IMR-90 (cell line): ENCODE measurements at regions not wholly inside any gene's neighbourhood (a gene's known extent, or its start where the extent isn't known, plus 50 kb on each side); places are given as distances from the start of the nearest gene placed in this dataset.

ENCODE experiments used
- ATAC-seq: fragments of 200-7000 bp; cut with Tn5 transposase; 2 replicates; pipeline ENCODE4 v1.9.1; 2020; ENCODE audit warnings: low read depth, mild to moderate bottlenecking, moderate library complexity
- BruUV-seq: library from RNA; stranded (reverse); fragments of 400-500 nt; replicated peaks from 2 replicates; lab custom pipeline; 2021; lab: Mats Ljungman, UMichigan
- CTCF ChIA-PET: fragments of 300-600 bp; formaldehyde crosslinking; extraction: SDS; loops from one replicate; lab custom pipeline; 2021; ENCODE audit warnings: antibody characterized with exemption; lab: Yijun Ruan, JAX
- POLR2A ChIA-PET: fragments of 300-600 bp; sonication (Branson Sonifier 250); formaldehyde crosslinking; loops from one replicate; lab custom pipeline; 2022; ENCODE audit warnings: antibody characterized with exemption; ENCODE audit not compliant: unreplicated experiment; lab: Charles Lee
- DNase-seq: peaks from one replicate; pipeline ENCODE4 v3.0.0; 2013
- H2AFZ ChIP-seq: replicated peaks from 2 replicates; pipeline ENCODE3; 2013; ENCODE audit warnings: low read length, mild to moderate bottlenecking; ENCODE audit not compliant: poor library complexity
- H2AK5ac ChIP-seq: 2 replicates; pipeline ENCODE4 v1.6.1; 2013; ENCODE audit warnings: low read depth, low read length, inconsistent platforms
- H2AK9ac ChIP-seq: replicated peaks from 2 replicates; pipeline ENCODE3; 2013; ENCODE audit warnings: mild to moderate bottlenecking, low read depth, low read length, moderate library complexity; ENCODE audit not compliant: poor library complexity
- H2BK120ac ChIP-seq: 2 replicates; pipeline ENCODE4 v1.6.1; 2013; ENCODE audit warnings: low read depth, low read length, inconsistent platforms
- H2BK15ac ChIP-seq: 3 replicates; pipeline ENCODE4 v1.6.1; 2013; ENCODE audit warnings: low read depth, low read length, inconsistent platforms
- H2BK20ac ChIP-seq: 2 replicates; pipeline ENCODE4 v1.6.1; 2013; ENCODE audit warnings: low read depth, mild to moderate bottlenecking, inconsistent platforms, low read length, moderate library complexity
- H2BK5ac ChIP-seq: 2 replicates; pipeline ENCODE4 v1.6.1; 2013; ENCODE audit warnings: mild to moderate bottlenecking, low read depth, low read length, inconsistent platforms; ENCODE audit not compliant: poor library complexity, severe bottlenecking
- H3K14ac ChIP-seq: replicated peaks from 2 replicates; pipeline ENCODE4 v1.6.1; 2013; ENCODE audit warnings: low read depth, low read length, inconsistent platforms
- H3K18ac ChIP-seq: 2 replicates; pipeline ENCODE4 v1.6.1; 2013; ENCODE audit warnings: low read depth, low read length, control low read depth
- H3K23ac ChIP-seq: 2 replicates; pipeline ENCODE4 v1.6.1; 2013; ENCODE audit warnings: low read depth, low read length, inconsistent platforms
- H3K27ac ChIP-seq: 2 replicates; pipeline ENCODE4 v1.5.1; 2013; ENCODE audit warnings: mild to moderate bottlenecking, control low read depth, low read length; ENCODE audit not compliant: insufficient read depth
- H3K27me3 ChIP-seq: 2 replicates; pipeline ENCODE4 v1.6.1; 2013; ENCODE audit warnings: low read length; ENCODE audit not compliant: control insufficient read depth, insufficient read depth
- H3K36me3 ChIP-seq: 2 replicates; pipeline ENCODE4 v1.6.1; 2013; ENCODE audit warnings: low read length, mixed read lengths; ENCODE audit not compliant: control insufficient read depth, insufficient read depth
- H3K4ac ChIP-seq: 2 replicates; pipeline ENCODE4 v1.6.1; 2013; ENCODE audit warnings: low read depth, low read length, inconsistent platforms
- H3K4me1 ChIP-seq: 2 replicates; pipeline ENCODE4 v1.6.1; 2013; ENCODE audit warnings: low read length, mixed read lengths; ENCODE audit not compliant: control insufficient read depth, insufficient read depth
- H3K4me2 ChIP-seq: 2 replicates; pipeline ENCODE4 v1.6.1; 2013; ENCODE audit warnings: low read depth, mild to moderate bottlenecking, control low read depth, low read length, moderate library complexity
- H3K4me3 ChIP-seq: 2 replicates; pipeline ENCODE4 v1.5.1; 2013; ENCODE audit warnings: low read depth, mild to moderate bottlenecking, control low read depth, low read length, moderate library complexity; ENCODE audit not compliant: insufficient read depth
- H3K56ac ChIP-seq: 2 replicates; pipeline ENCODE4 v1.6.1; 2013; ENCODE audit warnings: low read length, inconsistent platforms; ENCODE audit not compliant: insufficient read depth; ENCODE audit errors: extremely low read depth
- H3K79me1 ChIP-seq, 2 experiments: 2 replicates each; pipeline ENCODE4 v1.6.1; 2013; ENCODE audit warnings: low read length in 2 of 2, inconsistent platforms in 1 of 2, low read depth in 1 of 2
- H3K9ac ChIP-seq: 2 replicates; pipeline ENCODE4 v1.6.1; 2013; ENCODE audit warnings: low read depth, low read length, control low read depth
- H3K9me1 ChIP-seq: 2 replicates; pipeline ENCODE4 v1.6.1; 2013; ENCODE audit warnings: low read length, inconsistent platforms; ENCODE audit not compliant: insufficient read depth
- H3K9me3 ChIP-seq: 2 replicates; pipeline ENCODE4 v1.6.1; 2013; ENCODE audit warnings: low read length; ENCODE audit not compliant: control insufficient read depth, insufficient read depth
- H4K20me1 ChIP-seq: 2 replicates; pipeline ENCODE4 v1.6.1; 2013; ENCODE audit warnings: low read length, inconsistent platforms; ENCODE audit not compliant: insufficient read depth
- H4K5ac ChIP-seq: 2 replicates; pipeline ENCODE4 v1.6.1; 2013; ENCODE audit warnings: mild to moderate bottlenecking, low read depth, low read length, control low read depth
- H4K8ac ChIP-seq, 2 experiments: 2 replicates each; pipeline ENCODE4 v1.6.1; 2013; ENCODE audit warnings: low read depth in 2 of 2, low read length in 2 of 2, control low read depth in 1 of 2, inconsistent platforms in 1 of 2
- H4K91ac ChIP-seq: 2 replicates; pipeline ENCODE4 v1.6.1; 2013; ENCODE audit warnings: low read depth, low read length, inconsistent platforms; ENCODE audit not compliant: insufficient read depth
- BHLHE40 ChIP-seq: fragments of 150-350 bp; IDR thresholded peaks from 2 replicates; pipeline ENCODE4 v1.6.1; 2016; ENCODE audit warnings: mild to moderate bottlenecking, low read depth, low read length
- CEBPB ChIP-seq: IDR thresholded peaks from 2 replicates; pipeline ENCODE4 v1.6.1; 2012; ENCODE audit warnings: low read depth, low read length, improper control_type of control experiment
- CHD1 ChIP-seq: IDR thresholded peaks from 2 replicates; pipeline ENCODE4 v1.6.1; 2012; ENCODE audit warnings: low read depth, low read length, improper control_type of control experiment
- CTCF ChIP-seq: conservative IDR thresholded peaks from 2 replicates; pipeline ENCODE4 v1.5.1; 2012; ENCODE audit warnings: mild to moderate bottlenecking, low read depth, low read length, improper control_type of control experiment
- ELK1 ChIP-seq: fragments of 150-350 bp; IDR thresholded peaks from 2 replicates; pipeline ENCODE4 v1.6.1; 2016; ENCODE audit warnings: low read depth, mild to moderate bottlenecking, low read length, moderate library complexity, borderline replicate concordance
- FOS ChIP-seq: fragments of 150-350 bp; IDR thresholded peaks from 2 replicates; pipeline ENCODE4 v1.6.1; 2016; ENCODE audit warnings: low read depth, low read length
- MAFK ChIP-seq: IDR thresholded peaks from 2 replicates; pipeline ENCODE4 v1.6.1; 2012; ENCODE audit warnings: low read depth, low read length, improper control_type of control experiment
- MAZ ChIP-seq: IDR thresholded peaks from 2 replicates; pipeline ENCODE4 v1.6.1; 2012; ENCODE audit warnings: low read depth, mild to moderate bottlenecking, low read length, improper control_type of control experiment, moderate library complexity, borderline replicate concordance
- MXI1 ChIP-seq: IDR thresholded peaks from 2 replicates; pipeline ENCODE4 v1.6.1; 2012; ENCODE audit warnings: low read depth, mild to moderate bottlenecking, low read length, moderate library complexity, borderline replicate concordance
- NFE2L2 ChIP-seq: fragments of 150-350 bp; IDR thresholded peaks from 2 replicates; pipeline ENCODE4 v1.6.1; 2016; ENCODE audit warnings: low read depth, mild to moderate bottlenecking, low read length
- POLR2A ChIP-seq: IDR thresholded peaks from 2 replicates; pipeline ENCODE4 v1.6.1; 2012; ENCODE audit warnings: mild to moderate bottlenecking, low read depth, low read length
- RAD21 ChIP-seq: IDR thresholded peaks from 2 replicates; pipeline ENCODE4 v1.6.1; 2012; ENCODE audit warnings: low read length, improper control_type of control experiment
- RCOR1 ChIP-seq: IDR thresholded peaks from 2 replicates; pipeline ENCODE4 v1.6.1; 2012; ENCODE audit warnings: mild to moderate bottlenecking, low read length, improper control_type of control experiment; ENCODE audit not compliant: insufficient replicate concordance
- RFX5 ChIP-seq: IDR thresholded peaks from 2 replicates; pipeline ENCODE4 v1.8.0; 2012; ENCODE audit warnings: low read depth, mild to moderate bottlenecking, low read length, moderate library complexity
- SMC3 ChIP-seq: fragments of 150-350 bp; IDR thresholded peaks from 2 replicates; pipeline ENCODE4 v1.6.1; 2016; ENCODE audit warnings: low read depth, mild to moderate bottlenecking, antibody characterized with exemption, low read length, moderate library complexity
- USF2 ChIP-seq: fragments of 150-350 bp; IDR thresholded peaks from 2 replicates; pipeline ENCODE4 v1.6.1; 2017; ENCODE audit warnings: mild to moderate bottlenecking, antibody characterized with exemption, low read length, low read depth
- WGBS, 2 experiments: methylation state at CpG; one replicate each; pipeline versions ENCODE4 v1.1.5 to v1.1.7; 2013; ENCODE audit warnings: missing lambda C conversion rate in 2 of 2; ENCODE audit not compliant: insufficient read length in 1 of 2; ENCODE audit errors: extremely low coverage in 2 of 2; 5-methylcytosine and 5-hydroxymethylcytosine counted together
- dilution Hi-C: fragments of 300-500 bp; cut with HindIII; formaldehyde crosslinking; loops from one replicate; pipeline ENCODE4 v1.14.3; 2018; ENCODE audit warnings: low sequenced_read_pairs; ENCODE audit not compliant: unreplicated experiment
- in situ Hi-C: fragments of 300-500 bp; cut with MboI; formaldehyde crosslinking; loops from 3 replicates; pipeline ENCODE4 v1.14.3; 2019; ENCODE audit warnings: low sequenced_read_pairs, inconsistent platforms, mixed read lengths
- intact Hi-C: fragments of 100-400 bp; cut with micrococcal nuclease; formaldehyde crosslinking; loops from 2 replicates; pipeline ENCODE4 v1.10.0; 2022

- H4K20me1 ChIP-seq: no peaks in the 10 kb centered on the region
- H3K18ac ChIP-seq: no peak overlapping the region
- in situ Hi-C loops (no loop called here), dilution Hi-C loops (no loop called here), intact Hi-C loops (no loop called here)
- no peaks in the 10 kb centered on the region for H3K4me1 ChIP-seq
- ATAC-seq (no peak), DNase-seq (no peak)
- TF ChIP-seq POLR2A: no peak
- TF ChIP-seq FOS: no peak
- no peak for TF ChIP-seq RAD21
- TF ChIP-seq MXI1: no peak
- no peak for TF ChIP-seq RCOR1
- TF ChIP-seq NFE2L2: no peak
- no peak for TF ChIP-seq CTCF
- no peak for TF ChIP-seq CEBPB
- TF ChIP-seq ELK1: no peak
- TF ChIP-seq CHD1: no peak
- no peak for TF ChIP-seq BHLHE40
- no peak for TF ChIP-seq USF2
- TF ChIP-seq SMC3: no peak
- TF ChIP-seq MAZ: no peak
- no peak for TF ChIP-seq MAFK
- no peak for TF ChIP-seq RFX5
- no CpG with 5 or more reads among the region's 2 CpGs for WGBS, 2 experiments
- no TSS peak for BruUV-seq
- H4K8ac ChIP-seq: no peak overlapping the region
- H2AK5ac ChIP-seq: no peak overlapping the region
- H2BK120ac ChIP-seq: no peak overlapping the region
- no peak overlapping the region for H3K23ac ChIP-seq
- no peak overlapping the region for H2BK20ac ChIP-seq
- ChIA-PET POLR2A (no interaction called here), CTCF (no interaction called here)
- H3K79me1 ChIP-seq: no peaks in the 10 kb centered on the region
- H3K4me3 ChIP-seq: no peak overlapping the region
- no peak overlapping the region for H3K4me2 ChIP-seq
- no peak overlapping the region for H2BK15ac ChIP-seq
- no peak overlapping the region for H3K9ac ChIP-seq
- H2BK5ac ChIP-seq: no peak overlapping the region
- H3K4ac ChIP-seq: no peak overlapping the region
- no peaks in the 10 kb centered on the region for H3K27me3 ChIP-seq
- H3K36me3 ChIP-seq: no peaks in the 10 kb centered on the region
- H3K27ac ChIP-seq: no peak overlapping the region
- H3K14ac ChIP-seq: no peak overlapping the region
- H4K91ac ChIP-seq: no peak overlapping the region
- no peak overlapping the region for H2AFZ ChIP-seq
- H3K9me1 ChIP-seq: no peaks in the 10 kb centered on the region
- no peak overlapping the region for H3K56ac ChIP-seq
- H2AK9ac ChIP-seq: no peak overlapping the region
- peaks cover 5% of the 10 kb centered on the region for H3K9me3 ChIP-seq
- H4K5ac ChIP-seq: no peak overlapping the region
Observed at GRCh38 chr3:68504201-68504600, 428.1 kb downstream of the TAFA4 start.
